ENCODE measurements at regions not wholly inside any gene's neighbourhood (a gene's known extent, or its start where the extent isn't known, plus 50 kb on each side); places are given as distances from the start of the nearest gene placed in this dataset.
A peak's percentile ranks its signal among the peaks of the same experiment; 100 is the strongest.

- no peak for DNase-seq (ENCODE audit: low read depth in 4 of 4, low spot score in 2 of 4)
Observed at GRCh38 chr4:111754003-111754402, 391.3 kb upstream of the FAM241A start.

GRCh38 chr4:111755571-111755970 lies 389.7 kb upstream of the FAM241A start:
- DNase-seq (ENCODE audit: low read depth in 4 of 4, low spot score in 2 of 4), result no peak

DNA sequence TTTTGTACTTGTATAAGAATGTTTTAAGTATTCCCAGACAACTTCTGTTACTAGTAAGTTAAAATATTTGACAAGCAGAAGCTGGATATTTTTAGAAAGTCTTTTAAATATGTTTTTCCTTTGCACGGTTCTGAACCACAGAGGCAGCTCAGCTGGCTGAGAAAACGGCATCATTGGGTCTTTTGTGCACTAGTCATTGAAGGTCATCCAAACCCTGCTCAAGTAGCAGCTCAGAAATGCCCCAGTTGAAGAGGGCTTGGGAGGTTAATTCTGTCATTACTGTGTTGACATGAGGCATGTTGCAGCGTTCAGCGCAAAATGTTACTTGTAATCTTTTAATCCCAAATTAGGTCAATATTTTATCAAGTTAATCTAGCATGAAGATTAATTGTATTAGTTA lies 383.7 kb upstream of the FAM241A start:
- no peak for DNase-seq (ENCODE audit: low read depth in 4 of 4, low spot score in 2 of 4)

DNA sequence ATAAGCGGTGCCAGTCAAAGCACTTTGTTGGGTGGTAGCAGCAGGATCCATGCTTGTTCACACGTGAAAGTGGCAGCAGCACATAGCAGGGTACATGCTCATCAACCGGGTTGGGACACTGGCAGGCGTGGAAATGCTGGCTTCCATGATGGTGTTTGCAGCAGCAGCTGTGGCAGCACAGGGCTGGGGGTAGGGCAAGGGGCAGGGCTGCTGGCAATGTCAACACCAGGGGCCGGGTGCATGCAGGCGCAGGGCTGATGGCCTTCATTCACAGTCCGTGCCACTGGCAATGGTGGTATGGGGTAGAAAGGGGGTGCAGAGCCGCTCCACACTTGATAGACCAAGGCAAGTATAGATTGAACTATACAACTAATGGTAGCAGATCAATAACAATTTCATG lies 374.7 kb upstream of the FAM241A start:
- DNase-seq (ENCODE audit: low read depth in 4 of 4, low spot score in 2 of 4), result no peak

GRCh38 chr4:111773858-111774257 lies 371.4 kb upstream of the FAM241A start:
- no peak for DNase-seq (ENCODE audit: low read depth in 4 of 4, low spot score in 2 of 4)

GRCh38 chr4:111775556-111776297 lies 369.5 kb upstream of the FAM241A start:
- DNase-seq (ENCODE audit: low read depth in 4 of 4, low spot score in 2 of 4), result no peak

DNA sequence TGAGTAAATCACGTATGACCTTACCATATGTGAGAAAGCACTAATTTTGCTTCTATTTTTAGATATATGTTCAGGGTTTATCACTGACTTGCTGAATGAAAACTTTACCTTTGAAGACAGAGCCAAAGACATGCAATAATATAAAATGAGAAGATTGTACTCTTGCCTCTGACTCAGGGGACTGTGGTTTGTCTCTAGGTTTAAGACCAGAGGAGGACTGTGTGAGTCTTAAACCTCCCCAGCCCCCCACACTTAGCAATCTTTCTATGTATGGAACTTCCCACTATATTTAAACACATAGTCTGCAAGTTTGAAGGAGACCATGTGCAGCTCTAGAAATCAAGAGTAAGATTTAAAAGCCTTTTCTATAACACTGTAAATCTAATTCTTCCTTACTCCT lies 368.7 kb upstream of the FAM241A start:
- no peak for DNase-seq (ENCODE audit: low read depth in 4 of 4, low spot score in 2 of 4)

DNA sequence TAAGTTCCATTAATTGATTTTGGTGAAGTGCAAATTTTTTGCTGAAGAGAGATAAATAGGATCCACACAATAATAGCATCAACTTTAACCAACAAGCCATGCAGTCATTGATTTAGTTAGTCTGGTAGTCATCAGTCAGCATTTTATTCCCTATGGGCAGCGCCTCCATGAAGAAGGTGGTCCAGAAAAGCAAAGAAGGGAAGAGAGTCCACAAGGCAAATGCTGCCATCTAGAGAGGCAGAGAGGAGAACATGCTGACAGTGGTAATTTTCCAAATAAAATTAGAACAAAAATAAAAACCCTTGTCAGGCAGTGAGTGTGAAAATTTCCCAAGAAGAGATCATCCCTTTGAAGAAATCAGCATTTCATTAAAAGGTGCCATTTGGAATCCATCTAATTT lies 366.7 kb upstream of the FAM241A start:
- DNase-seq (ENCODE audit: low read depth in 4 of 4, low spot score in 2 of 4), result no peak

DNA sequence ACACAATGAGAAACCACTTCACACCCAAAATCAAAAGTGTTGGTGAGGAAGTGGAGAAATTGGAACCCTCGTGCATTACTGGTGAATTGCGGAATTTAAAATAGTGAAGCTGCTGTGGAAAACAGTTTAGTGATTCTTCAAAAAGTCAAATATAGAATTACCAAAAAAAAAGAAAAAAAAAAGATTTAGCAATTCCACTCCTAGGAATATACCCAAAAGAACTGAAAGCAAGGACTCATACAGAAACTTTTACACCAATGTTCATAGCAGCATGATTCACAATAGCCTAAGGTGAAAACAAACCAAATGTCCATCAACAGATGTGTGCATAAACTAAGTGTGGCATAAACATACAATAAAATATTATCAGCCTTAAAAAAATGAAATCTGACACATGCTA lies 364.3 kb upstream of the FAM241A start:
- DNase-seq (ENCODE audit: low read depth in 4 of 4, low spot score in 2 of 4), result no peak

DNA sequence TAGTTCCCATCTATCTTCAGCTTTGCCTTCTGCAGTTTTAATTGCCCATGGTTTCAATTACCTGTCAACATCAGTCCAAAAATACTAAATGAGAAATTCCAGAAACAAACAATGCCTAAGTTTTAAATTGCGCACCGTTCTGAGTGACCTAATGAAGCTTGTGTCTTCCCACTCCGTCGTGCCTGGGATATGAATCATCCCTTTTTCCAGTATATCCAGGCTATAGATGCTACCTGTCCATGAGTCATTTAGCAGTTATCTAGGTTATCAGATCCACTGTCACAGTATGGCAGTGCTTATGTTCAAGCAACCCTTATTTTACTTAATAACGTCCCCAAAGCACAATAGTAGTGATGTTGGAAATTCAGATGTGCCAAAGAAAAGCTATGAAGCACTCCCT lies 363.6 kb upstream of the FAM241A start:
- DNase-seq (ENCODE audit: low read depth in 4 of 4, low spot score in 2 of 4), result no peak

GRCh38 chr4:111788099-111788498 lies 357.2 kb upstream of the FAM241A start:
- peak in 1 of 4 donors; percentile 16 for DNase-seq (ENCODE audit: low read depth in 4 of 4, low spot score in 2 of 4)

DNA sequence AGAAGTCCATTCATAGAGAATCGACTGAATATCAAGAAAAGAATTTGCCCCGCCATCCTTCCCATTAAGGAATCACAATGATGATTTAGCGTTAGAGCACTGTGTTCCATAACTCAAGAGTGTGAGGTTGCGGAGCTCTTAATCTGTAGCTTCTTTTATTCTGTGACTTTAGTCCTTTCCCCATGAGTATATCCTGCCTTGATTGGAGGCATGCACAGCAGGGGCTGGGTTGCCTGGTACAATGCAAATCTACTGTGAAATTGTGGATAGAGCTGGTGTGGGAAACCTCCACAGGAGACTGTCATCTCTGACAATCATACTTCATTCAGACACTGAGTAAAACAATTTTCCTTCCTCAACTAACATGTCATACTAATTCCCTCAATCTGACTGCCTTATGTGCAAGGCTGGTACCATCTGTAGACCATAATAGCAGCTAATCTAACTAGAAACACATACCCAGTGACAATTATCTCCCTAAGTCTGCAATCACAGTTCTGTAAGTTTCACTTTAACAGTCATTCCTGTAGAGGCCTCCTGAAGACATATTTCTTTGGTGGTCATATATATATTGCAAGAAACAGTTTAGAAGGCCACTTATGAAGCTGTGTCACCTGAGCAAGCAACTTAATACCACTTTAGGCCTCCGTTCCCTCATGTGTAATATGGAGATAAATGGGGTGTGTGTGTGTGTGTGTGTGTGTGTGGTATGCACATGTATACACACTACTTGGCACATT lies 355.2 kb upstream of the FAM241A start:
- DNase-seq (ENCODE audit: low read depth in 4 of 4, low spot score in 2 of 4), result no peak

- no peak for DNase-seq (ENCODE audit: low read depth in 4 of 4, low spot score in 2 of 4)
Observed at GRCh38 chr4:111792632-111793031, 352.6 kb upstream of the FAM241A start.

- DNase-seq (ENCODE audit: low read depth in 4 of 4, low spot score in 2 of 4), result no peak
Observed at GRCh38 chr4:111793433-111794091, 351.7 kb upstream of the FAM241A start.

DNA sequence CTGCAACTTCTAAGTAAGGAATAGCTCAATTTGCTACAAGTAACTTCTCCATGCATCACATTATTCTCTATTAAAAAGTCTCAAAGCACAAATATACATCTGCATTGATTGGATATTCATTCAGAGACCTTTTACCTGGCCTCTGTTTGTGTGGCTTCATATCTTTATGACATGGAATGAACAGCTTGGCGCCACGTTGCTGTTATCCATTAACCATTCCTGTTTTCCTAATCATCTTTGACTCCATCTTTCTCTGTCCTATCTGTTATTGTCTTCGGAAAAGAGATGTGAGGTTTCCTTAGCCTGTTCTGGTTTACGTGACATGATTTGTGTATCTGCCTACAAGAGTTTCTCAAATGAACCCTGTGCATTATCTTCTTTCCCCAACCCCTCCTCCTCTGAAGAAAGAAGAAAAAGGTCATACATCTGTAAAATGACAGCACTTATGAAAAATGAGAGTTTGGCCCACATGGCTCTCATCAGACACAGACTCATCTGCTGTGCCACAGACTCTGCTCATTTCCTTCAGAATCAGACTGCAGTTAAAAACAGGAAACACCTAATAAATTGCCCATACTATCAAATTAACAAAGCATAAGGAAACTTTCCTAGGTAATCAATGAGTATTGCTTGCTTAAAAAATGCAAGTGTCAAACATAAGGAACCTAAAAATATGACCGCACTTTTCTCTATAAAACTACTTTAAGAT lies 347.6 kb upstream of the FAM241A start:
- no peak for DNase-seq (ENCODE audit: low read depth in 4 of 4, low spot score in 2 of 4)

- DNase-seq (ENCODE audit: low read depth in 4 of 4, low spot score in 2 of 4), result no peak
Observed at GRCh38 chr4:111798840-111799239, 346.4 kb upstream of the FAM241A start.

- no peak for DNase-seq (ENCODE audit: low read depth in 4 of 4, low spot score in 2 of 4)
Observed at GRCh38 chr4:111800551-111800950, 344.7 kb upstream of the FAM241A start.

- DNase-seq (ENCODE audit: low read depth in 4 of 4, low spot score in 2 of 4), result no peak
Observed at GRCh38 chr4:111802191-111802590, 343.1 kb upstream of the FAM241A start.

DNA sequence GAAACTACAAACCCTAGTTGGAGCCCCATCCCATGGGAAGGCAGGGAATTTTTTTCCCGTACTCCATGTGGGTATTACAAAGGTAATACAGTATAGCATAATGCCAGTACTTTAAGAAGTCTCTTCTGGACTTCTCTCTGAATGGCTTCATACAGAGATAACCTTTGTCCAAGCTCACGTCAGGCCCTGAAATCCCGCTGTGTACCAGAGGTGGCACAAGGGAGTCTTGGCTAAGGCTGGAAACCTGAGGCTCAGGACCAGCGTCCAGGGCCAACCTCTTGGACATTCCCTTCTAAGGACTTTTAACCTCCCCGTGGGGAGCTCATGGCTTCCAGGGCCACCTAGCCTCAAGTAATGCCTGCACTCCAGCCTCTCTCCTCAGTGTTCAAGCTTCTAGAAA lies 338.9 kb upstream of the FAM241A start:
- no peak for DNase-seq (ENCODE audit: low read depth in 4 of 4, low spot score in 2 of 4)

GRCh38 chr4:111807576-111807975 lies 337.7 kb upstream of the FAM241A start:
- peak in 3 of 4 donors; percentile 14 to 19 (median 19) for DNase-seq (ENCODE audit: low read depth in 4 of 4, low spot score in 2 of 4)

- no peak for DNase-seq (ENCODE audit: low read depth in 4 of 4, low spot score in 2 of 4)
Observed at GRCh38 chr4:111808174-111808573, 337.1 kb upstream of the FAM241A start.

All from left renal cortex interstitium (tissue), 4 donors.